LNCaP clone FGC (cell line): ENCODE measurements at regions not wholly inside any gene's neighbourhood (a gene's known extent, or its start where the extent isn't known, plus 50 kb on each side); places are given as distances from the start of the nearest gene placed in this dataset.
"Not testable (repeated sequence)": the region's sequence is repeated elsewhere in the genome, so short reads cannot be mapped to it uniquely, and the experiment has no call there.

ENCODE experiments used
- DNase-seq: peaks from one replicate; pipeline ENCODE4 v3.0.0-alpha.2; 2011; ENCODE audit warnings: low read depth
- H3K4me3 ChIP-seq: 2 replicates; pipeline ENCODE4 v1.5.1; 2011; ENCODE audit warnings: mild to moderate bottlenecking, low read depth, low read length, control low read depth
- TF ChIP-seq, protein P1 (sequence below): IDR thresholded peaks from 2 replicates; pipeline ENCODE4 v1.5.1; 2012; ENCODE audit warnings: mild to moderate bottlenecking; ENCODE audit not compliant: control insufficient read depth, insufficient read depth; ENCODE audit errors: extremely low read depth

- H3K4me3 ChIP-seq = no peak overlapping the region
- TF ChIP-seq, protein P1, sequence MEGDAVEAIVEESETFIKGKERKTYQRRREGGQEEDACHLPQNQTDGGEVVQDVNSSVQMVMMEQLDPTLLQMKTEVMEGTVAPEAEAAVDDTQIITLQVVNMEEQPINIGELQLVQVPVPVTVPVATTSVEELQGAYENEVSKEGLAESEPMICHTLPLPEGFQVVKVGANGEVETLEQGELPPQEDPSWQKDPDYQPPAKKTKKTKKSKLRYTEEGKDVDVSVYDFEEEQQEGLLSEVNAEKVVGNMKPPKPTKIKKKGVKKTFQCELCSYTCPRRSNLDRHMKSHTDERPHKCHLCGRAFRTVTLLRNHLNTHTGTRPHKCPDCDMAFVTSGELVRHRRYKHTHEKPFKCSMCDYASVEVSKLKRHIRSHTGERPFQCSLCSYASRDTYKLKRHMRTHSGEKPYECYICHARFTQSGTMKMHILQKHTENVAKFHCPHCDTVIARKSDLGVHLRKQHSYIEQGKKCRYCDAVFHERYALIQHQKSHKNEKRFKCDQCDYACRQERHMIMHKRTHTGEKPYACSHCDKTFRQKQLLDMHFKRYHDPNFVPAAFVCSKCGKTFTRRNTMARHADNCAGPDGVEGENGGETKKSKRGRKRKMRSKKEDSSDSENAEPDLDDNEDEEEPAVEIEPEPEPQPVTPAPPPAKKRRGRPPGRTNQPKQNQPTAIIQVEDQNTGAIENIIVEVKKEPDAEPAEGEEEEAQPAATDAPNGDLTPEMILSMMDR = no peak
- no peak for DNase-seq
These were observed 173.8 kb downstream of the C12orf75 start for GRCh38 chr12:105504286-105504685.

DNA sequence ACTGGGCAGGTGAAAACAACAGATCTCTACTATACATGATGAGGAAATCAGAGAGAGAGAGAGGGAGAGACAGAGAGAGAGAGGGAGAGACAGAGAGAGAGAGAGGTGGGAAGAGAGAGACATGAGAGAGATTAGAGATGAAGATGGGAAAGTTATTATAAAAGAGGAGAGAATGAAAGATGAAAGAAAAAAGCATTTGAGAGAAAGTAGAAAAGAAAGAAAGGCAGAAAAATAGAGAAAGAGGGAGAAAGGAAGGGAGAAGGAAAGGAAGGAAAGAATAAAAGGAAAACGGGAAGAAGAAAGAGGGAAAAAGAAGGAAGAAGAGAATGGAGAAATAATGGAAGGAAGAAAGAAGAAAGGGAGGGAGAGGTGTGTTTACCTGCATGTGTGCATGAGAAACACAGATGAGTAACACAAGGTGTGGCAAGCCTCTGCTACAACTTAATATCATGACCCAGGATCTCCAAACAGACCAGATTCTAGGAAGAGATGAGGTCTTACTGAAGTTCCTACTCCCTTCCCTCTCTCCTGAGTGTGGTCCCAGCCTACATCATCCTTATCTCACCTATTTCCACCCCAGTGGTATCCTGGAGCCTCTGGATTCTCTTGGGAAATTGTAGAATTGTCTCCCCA lies 176.3 kb downstream of the C12orf75 start:
- DNase-seq = no peak
- no peak overlapping the region for H3K4me3 ChIP-seq
- TF ChIP-seq, protein P1 = no peak

DNA sequence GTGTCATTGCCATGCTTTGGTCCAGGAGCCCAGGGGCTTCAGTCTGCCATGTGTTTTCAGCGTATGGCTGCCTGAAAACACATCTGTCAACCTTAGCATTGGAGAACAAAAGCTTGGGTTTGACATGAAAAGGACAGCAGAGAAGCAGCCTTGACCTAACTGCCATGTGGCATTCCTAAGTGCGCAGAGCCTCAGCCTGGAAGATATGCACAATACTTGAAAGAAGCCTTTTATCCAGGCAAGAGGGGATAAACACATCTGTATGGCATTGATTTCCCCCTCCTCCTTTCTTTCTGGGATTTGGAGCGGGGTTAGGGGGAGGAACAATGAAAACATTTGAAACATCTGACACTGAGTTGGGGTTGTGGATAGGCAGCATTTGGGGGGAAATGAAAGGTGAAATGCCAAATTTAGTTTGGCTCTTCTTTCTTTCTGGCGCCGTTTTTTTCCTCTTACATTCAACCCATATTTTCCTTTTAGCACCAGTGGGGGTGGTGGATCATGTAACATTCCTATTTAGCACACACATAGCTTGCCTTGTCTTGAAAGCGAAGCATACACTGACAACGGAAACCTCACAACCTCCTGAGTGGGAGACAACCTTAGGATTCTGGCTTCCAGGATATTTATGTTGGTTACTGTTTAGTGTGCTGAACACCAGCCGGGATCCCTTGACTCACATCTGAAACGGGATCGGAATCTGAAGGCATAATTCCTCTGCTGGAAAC lies 177.0 kb downstream of the C12orf75 start:
- H3K4me3 ChIP-seq = no peak overlapping the region
- TF ChIP-seq, protein P1 = no peak
- DNase-seq = no peak

- H3K4me3 ChIP-seq = no peak overlapping the region
- no peak for DNase-seq
- TF ChIP-seq, protein P1 = no peak
These were observed 177.6 kb downstream of the C12orf75 start for GRCh38 chr12:105508096-105508495.

DNA sequence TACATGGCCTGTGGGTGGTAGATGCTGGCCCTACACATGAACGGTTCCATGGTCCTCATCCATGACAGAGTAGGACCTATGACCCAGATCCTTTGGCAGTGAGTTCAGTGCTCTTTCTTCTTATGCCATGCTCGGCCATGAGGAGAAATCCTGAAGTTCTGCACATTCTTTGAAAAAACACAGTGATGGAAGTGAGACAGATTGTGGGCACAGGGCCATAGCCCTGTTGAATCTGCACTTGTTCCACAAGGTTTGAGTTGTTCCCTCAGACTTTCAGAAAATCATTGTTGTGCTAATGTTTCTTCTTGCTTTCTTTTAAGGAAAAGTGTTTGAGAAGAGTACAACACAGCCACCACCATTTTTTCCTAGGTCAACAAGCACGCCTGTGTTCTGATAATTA lies 180.0 kb downstream of the C12orf75 start:
- TF ChIP-seq, protein P1 = no peak
- DNase-seq = no peak
- no peak overlapping the region for H3K4me3 ChIP-seq

- not testable (repeated sequence) for DNase-seq, H3K4me3 ChIP-seq
These were observed 182.4 kb downstream of the C12orf75 start for GRCh38 chr12:105512861-105513260.

GRCh38 chr12:105522166-105522825 lies 191.8 kb downstream of the C12orf75 start:
- DNase-seq = no peak
- H3K4me3 ChIP-seq = no peak overlapping the region
- TF ChIP-seq, protein P1 = no peak
